Endodermal cell (in vitro differentiated cells): ENCODE measurements at regions not wholly inside any gene's neighbourhood (a gene's known extent, or its start where the extent isn't known, plus 50 kb on each side); places are given as distances from the start of the nearest gene placed in this dataset.

Experiments used
- DNase-seq: peaks from one replicate; pipeline ENCODE4 v3.0.0-alpha.2; 2017
- H3K27ac ChIP-seq: 2 replicates; pipeline ENCODE4 v1.5.1; 2013; ENCODE audit warnings: mild to moderate bottlenecking, low read depth, low read length, moderate library complexity
- H3K27me3 ChIP-seq: 2 replicates; pipeline ENCODE4 v1.6.1; 2013; ENCODE audit warnings: mild to moderate bottlenecking, low read length, moderate library complexity; ENCODE audit not compliant: insufficient read depth, control insufficient read depth, poor library complexity, severe bottlenecking
- H3K36me3 ChIP-seq: 2 replicates; pipeline ENCODE4 v1.7.0; 2013; ENCODE audit warnings: mild to moderate bottlenecking, low read length, moderate library complexity; ENCODE audit not compliant: control insufficient read depth, insufficient read depth
- H3K4me1 ChIP-seq: one replicate; pipeline ENCODE4 v1.7.0; 2013; ENCODE audit warnings: low read length; ENCODE audit not compliant: control insufficient read depth, insufficient read depth
- H3K4me3 ChIP-seq: 2 replicates; pipeline ENCODE4 v1.5.1; 2013; ENCODE audit warnings: mild to moderate bottlenecking, low read length, moderate library complexity
- H3K9ac ChIP-seq: 2 replicates; pipeline ENCODE4 v1.6.1; 2013; ENCODE audit warnings: mild to moderate bottlenecking, low read length, moderate library complexity; ENCODE audit not compliant: poor library complexity, severe bottlenecking; ENCODE audit errors: extremely low read depth
- H3K9me3 ChIP-seq: 2 replicates; pipeline ENCODE4 v1.6.1; 2013; ENCODE audit warnings: mild to moderate bottlenecking, low read length, moderate library complexity; ENCODE audit not compliant: control insufficient read depth
- H3K27ac Mint-ChIP-seq: 2 replicates; pipeline ENCODE4 v1.8.0; 2020; ENCODE audit warnings: mixed read lengths
- H3K27me3 Mint-ChIP-seq: 2 replicates; pipeline ENCODE4 v1.8.0; 2021; ENCODE audit warnings: mild to moderate bottlenecking, mixed read lengths; ENCODE audit not compliant: insufficient read depth
- H3K36me3 Mint-ChIP-seq: 2 replicates; pipeline ENCODE4 v1.8.0; 2020; ENCODE audit warnings: low read depth, mixed read lengths
- H3K4me1 Mint-ChIP-seq: 2 replicates; pipeline ENCODE4 v1.8.0; 2020; ENCODE audit warnings: mixed read lengths
- H3K4me3 Mint-ChIP-seq: 2 replicates; pipeline ENCODE4 v1.8.0; 2020; ENCODE audit warnings: mild to moderate bottlenecking, moderate library complexity, mixed read lengths
- H3K9me3 Mint-ChIP-seq: 2 replicates; pipeline ENCODE4 v1.8.0; 2020; ENCODE audit warnings: mild to moderate bottlenecking, mixed read lengths
- WGBS, 2 experiments: methylation state at CpG; one replicate each; pipeline versions ENCODE4 v1.1.5 to v1.1.7; 2013; ENCODE audit warnings: missing lambda C conversion rate in 2 of 2, mixed read lengths in 1 of 2; ENCODE audit not compliant: insufficient coverage in 1 of 2, insufficient read length in 1 of 2; 5-methylcytosine and 5-hydroxymethylcytosine counted together
- TF ChIP-seq, protein P1 (sequence below): fragments of 200-600 bp; sonication (generic); conservative IDR thresholded peaks from 2 replicates; pipeline ENCODE4 v1.5.0; 2021; ENCODE audit warnings: antibody characterized with exemption, mild to moderate bottlenecking

DNA sequence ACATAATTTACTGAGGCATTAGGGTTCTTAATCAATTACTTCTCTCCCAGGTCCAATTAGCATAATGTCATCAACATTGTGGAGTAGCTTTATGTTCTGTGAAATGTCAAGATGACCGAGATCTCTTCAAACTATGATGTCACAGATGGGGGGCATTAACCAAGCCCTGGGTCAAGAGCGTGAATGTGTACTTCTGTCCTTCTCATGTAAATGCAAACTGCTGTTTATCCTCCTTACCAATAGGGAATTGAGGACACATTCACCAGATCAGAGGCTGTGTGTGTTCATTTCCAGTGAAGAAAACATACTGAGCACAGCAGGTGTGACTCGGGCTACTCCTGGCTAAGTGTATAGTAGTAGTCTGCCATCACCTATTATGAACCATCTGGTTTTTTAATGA lies 177.9 kb downstream of the MINAR1 start:
- Mint-ChIP-seq H3K27me3 (peaks cover 17% of the 10 kb centered on the region), H3K4me3 (no peak overlapping the region), H3K9me3 (no peaks in the 10 kb centered on the region), H3K4me1 (no peaks in the 10 kb centered on the region), H3K27ac (no peak overlapping the region), H3K36me3 (no peaks in the 10 kb centered on the region)
- no peak overlapping the region for H3K27ac ChIP-seq
- H3K4me1 ChIP-seq, result no peaks in the 10 kb centered on the region
- H3K9ac ChIP-seq, result no peak overlapping the region
- no peak for DNase-seq
- H3K9me3 ChIP-seq, result no peaks in the 10 kb centered on the region
- no peaks in the 10 kb centered on the region for H3K36me3 ChIP-seq
- H3K4me3 ChIP-seq, result no peak overlapping the region
- TF ChIP-seq, protein P1, sequence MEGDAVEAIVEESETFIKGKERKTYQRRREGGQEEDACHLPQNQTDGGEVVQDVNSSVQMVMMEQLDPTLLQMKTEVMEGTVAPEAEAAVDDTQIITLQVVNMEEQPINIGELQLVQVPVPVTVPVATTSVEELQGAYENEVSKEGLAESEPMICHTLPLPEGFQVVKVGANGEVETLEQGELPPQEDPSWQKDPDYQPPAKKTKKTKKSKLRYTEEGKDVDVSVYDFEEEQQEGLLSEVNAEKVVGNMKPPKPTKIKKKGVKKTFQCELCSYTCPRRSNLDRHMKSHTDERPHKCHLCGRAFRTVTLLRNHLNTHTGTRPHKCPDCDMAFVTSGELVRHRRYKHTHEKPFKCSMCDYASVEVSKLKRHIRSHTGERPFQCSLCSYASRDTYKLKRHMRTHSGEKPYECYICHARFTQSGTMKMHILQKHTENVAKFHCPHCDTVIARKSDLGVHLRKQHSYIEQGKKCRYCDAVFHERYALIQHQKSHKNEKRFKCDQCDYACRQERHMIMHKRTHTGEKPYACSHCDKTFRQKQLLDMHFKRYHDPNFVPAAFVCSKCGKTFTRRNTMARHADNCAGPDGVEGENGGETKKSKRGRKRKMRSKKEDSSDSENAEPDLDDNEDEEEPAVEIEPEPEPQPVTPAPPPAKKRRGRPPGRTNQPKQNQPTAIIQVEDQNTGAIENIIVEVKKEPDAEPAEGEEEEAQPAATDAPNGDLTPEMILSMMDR, result no peak
- H3K27me3 ChIP-seq, result no peaks in the 10 kb centered on the region
- WGBS, 2 experiments, result 89 to 92% methylated on average over 2 to 3 of the region's 3 CpGs

DNA sequence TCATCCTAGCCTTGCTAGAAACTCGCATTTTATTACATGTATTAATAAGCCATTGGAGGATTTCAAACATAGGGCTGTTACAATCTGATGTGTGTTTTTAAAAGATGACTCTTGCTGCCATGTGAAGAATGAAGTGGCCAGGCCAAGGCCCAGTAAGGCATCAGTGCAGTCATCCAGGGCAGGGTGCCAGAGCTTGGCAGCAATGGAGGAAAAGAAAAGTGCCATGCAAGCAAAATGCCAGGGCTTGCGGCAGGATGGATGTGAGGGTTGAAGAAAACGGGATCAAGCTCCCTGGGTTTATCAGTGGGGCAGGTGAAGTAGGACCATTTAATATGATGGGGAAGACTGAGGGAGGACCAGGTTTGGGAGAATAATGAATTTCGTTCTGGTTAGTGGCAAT lies 183.6 kb downstream of the MINAR1 start:
- no peaks in the 10 kb centered on the region for H3K9me3 Mint-ChIP-seq
- no peaks in the 10 kb centered on the region for H3K4me1 Mint-ChIP-seq
- H3K4me3 Mint-ChIP-seq, result no peak overlapping the region
- no peak for DNase-seq
- 88 to 90% methylated on average over 4 of the region's 4 CpGs for WGBS, 2 experiments
- Histone ChIP-seq H3K36me3 (no peaks in the 10 kb centered on the region), H3K4me3 (no peak overlapping the region), H3K27ac (no peak overlapping the region), H3K27me3 (no peaks in the 10 kb centered on the region), H3K9ac (no peak overlapping the region), H3K4me1 (no peaks in the 10 kb centered on the region), H3K9me3 (no peaks in the 10 kb centered on the region)
- peaks cover 10% of the 10 kb centered on the region for H3K27me3 Mint-ChIP-seq
- no peaks in the 10 kb centered on the region for H3K36me3 Mint-ChIP-seq
- TF ChIP-seq, protein P1, result no peak
- H3K27ac Mint-ChIP-seq, result no peak overlapping the region

DNA sequence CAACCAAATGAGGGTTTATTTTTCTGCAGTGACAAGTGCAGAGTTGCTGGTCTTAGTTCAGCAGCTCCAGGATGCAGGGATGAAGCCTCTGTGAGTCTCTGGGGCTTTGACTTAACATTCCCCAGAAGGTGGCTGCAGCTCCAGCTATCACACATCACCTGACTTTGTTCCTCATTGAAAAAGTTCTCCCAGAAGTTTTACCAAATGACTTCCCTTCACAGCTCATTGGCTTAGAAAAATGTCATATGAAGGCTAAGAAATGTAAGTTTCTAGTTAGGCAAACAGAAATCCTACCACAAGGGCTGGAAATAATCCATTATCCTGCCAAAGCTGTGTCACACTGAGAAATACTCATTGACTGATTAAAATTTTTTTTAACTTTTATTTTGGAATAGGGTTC lies 184.9 kb downstream of the MINAR1 start:
- no peaks in the 10 kb centered on the region for H3K4me1 ChIP-seq
- no peaks in the 10 kb centered on the region for H3K27me3 ChIP-seq
- no peak for DNase-seq
- Mint-ChIP-seq H3K4me3 (no peak overlapping the region), H3K9me3 (no peaks in the 10 kb centered on the region), H3K36me3 (no peaks in the 10 kb centered on the region), H3K27ac (no peak overlapping the region), H3K4me1 (no peaks in the 10 kb centered on the region), H3K27me3 (peaks cover 7% of the 10 kb centered on the region)
- H3K9ac ChIP-seq, result no peak overlapping the region
- H3K36me3 ChIP-seq, result no peaks in the 10 kb centered on the region
- no peak overlapping the region for H3K27ac ChIP-seq
- no peak overlapping the region for H3K4me3 ChIP-seq
- H3K9me3 ChIP-seq, result no peaks in the 10 kb centered on the region
- TF ChIP-seq, protein P1, result no peak
